Muscle of leg (tissue), 3 donors: ENCODE measurements at regions not wholly inside any gene's neighbourhood (a gene's known extent, or its start where the extent isn't known, plus 50 kb on each side); places are given as distances from the start of the nearest gene placed in this dataset.

Experiments used
- DNase-seq: peaks from one replicate; pipeline ENCODE4 v3.0.0; 2013
- H3K27ac ChIP-seq: one replicate; pipeline ENCODE4 v1.5.1; 2013; ENCODE audit warnings: mild to moderate bottlenecking, low read length, control low read depth
- H3K27me3 ChIP-seq: one replicate; pipeline ENCODE4 v1.6.1; 2013; ENCODE audit warnings: low read length; ENCODE audit not compliant: control insufficient read depth, insufficient read depth
- H3K36me3 ChIP-seq: one replicate; pipeline ENCODE4 v1.6.1; 2013; ENCODE audit warnings: low read length; ENCODE audit not compliant: control insufficient read depth, insufficient read depth
- H3K4me1 ChIP-seq: one replicate; pipeline ENCODE4 v1.6.1; 2013; ENCODE audit warnings: low read length; ENCODE audit not compliant: control insufficient read depth, insufficient read depth
- H3K4me3 ChIP-seq: one replicate; pipeline ENCODE4 v1.5.1; 2013; ENCODE audit warnings: low read length, control low read depth
- H3K9me3 ChIP-seq: replicated peaks from 2 replicates; pipeline ENCODE4 v1.6.1; 2013; ENCODE audit warnings: low read depth, low read length; ENCODE audit not compliant: control insufficient read depth
- WGBS: methylation state at CpG from one replicate; pipeline ENCODE4 v1.1.5; 2013; ENCODE audit warnings: missing lambda C conversion rate; ENCODE audit not compliant: insufficient coverage; 5-methylcytosine and 5-hydroxymethylcytosine counted together

- WGBS: 93% methylated on average over 2 of the region's 5 CpGs
- no peaks in the 10 kb centered on the region for H3K9me3 ChIP-seq
- H3K27ac ChIP-seq: no peak overlapping the region
- no peak overlapping the region for H3K4me3 ChIP-seq
- H3K27me3 ChIP-seq: no peaks in the 10 kb centered on the region
- no peaks in the 10 kb centered on the region for H3K36me3 ChIP-seq
- DNase-seq: no peak
- peaks cover 7% of the 10 kb centered on the region for H3K4me1 ChIP-seq
These were observed 170.2 kb downstream of the UTP18 start for GRCh38 chr17:51430591-51430990.

GRCh38 chr17:51434434-51435170, 174.3 kb downstream of the UTP18 start:
- H3K9me3 ChIP-seq: no peaks in the 10 kb centered on the region
- WGBS: 76% methylated on average over 4 of the region's 7 CpGs

DNA sequence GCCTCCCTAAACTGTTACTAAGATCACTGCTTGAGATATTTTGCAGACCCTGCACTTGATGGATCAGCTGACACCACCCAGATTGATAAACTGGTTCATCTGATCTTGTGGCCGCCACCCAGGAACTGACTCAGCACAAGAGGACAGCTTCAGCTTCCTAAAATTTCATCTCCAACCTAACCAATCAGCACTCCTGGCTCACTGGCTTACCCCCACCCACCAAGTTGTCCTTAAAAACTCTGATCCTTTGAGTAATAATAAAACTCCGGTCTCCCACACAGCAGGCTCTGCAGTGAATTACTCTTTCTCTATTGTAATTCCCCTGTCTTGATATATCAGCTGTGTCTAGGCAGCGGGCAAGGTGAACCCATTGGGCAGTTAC, 174.8 kb downstream of the UTP18 start:
- 88% methylated on average over 2 of the region's 3 CpGs for WGBS
- no peaks in the 10 kb centered on the region for H3K9me3 ChIP-seq
- H3K4me3 ChIP-seq: no peak overlapping the region
- no peak overlapping the region for H3K27ac ChIP-seq
- no peaks in the 10 kb centered on the region for H3K4me1 ChIP-seq
- no peaks in the 10 kb centered on the region for H3K27me3 ChIP-seq
- H3K36me3 ChIP-seq: no peaks in the 10 kb centered on the region
- no peak for DNase-seq

More at GRCh38 chr17:51434434-51435170, 174.3 kb downstream of the UTP18 start:
- no peaks in the 10 kb centered on the region for H3K4me1 ChIP-seq
- no peak overlapping the region for H3K4me3 ChIP-seq
- H3K36me3 ChIP-seq: no peaks in the 10 kb centered on the region
- no peaks in the 10 kb centered on the region for H3K27me3 ChIP-seq
- H3K27ac ChIP-seq: no peak overlapping the region
- no peak for DNase-seq

GRCh38 chr17:51435641-51436091, 175.3 kb downstream of the UTP18 start:
- Histone ChIP-seq H3K9me3 (no peaks in the 10 kb centered on the region), H3K27me3 (no peaks in the 10 kb centered on the region), H3K4me3 (no peak overlapping the region), H3K36me3 (no peaks in the 10 kb centered on the region), H3K27ac (no peak overlapping the region), H3K4me1 (no peaks in the 10 kb centered on the region)
- WGBS: 27% methylated on average over 5 of the region's 5 CpGs
- peak; percentile 29 for DNase-seq

DNA sequence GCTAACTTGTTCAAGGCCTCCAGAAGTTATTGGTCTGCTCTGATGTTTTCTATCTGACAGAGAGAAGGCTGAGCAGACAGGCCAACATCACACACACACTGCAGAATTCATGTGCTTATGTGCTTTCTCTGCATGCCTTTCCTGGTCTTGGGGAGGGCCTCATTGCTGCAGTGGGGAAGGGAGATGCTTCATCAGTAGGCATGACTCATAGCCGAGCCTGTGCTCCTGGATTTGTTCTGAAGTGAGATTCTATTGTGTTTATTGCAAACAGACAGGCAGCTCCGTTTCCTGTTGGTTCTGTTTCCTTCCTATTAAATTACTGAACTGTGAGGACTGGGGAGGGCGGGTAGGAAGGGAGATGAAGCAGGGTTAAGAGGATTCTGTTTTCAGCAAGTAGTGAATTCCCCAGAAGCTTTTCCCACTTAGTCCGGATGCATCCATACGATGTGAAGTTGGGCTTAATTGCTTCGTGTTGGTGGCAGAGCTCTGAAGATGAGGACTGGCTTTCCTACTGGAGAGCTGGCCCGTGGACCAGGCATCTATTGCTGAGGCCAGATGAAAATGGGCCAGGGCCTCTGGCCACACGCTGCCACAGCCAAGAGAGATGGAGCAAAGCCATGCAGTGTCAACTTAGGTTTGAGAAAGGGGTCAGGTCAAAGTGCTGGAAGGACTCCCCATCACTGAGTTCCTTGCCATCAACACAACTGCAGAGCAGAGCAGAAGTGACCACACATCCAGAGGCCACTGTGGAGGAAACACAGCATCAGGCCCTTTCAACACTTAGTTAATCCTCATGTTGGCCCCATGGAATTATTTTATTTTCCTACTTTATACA, 179.3 kb downstream of the UTP18 start:
- H3K27me3 ChIP-seq: no peaks in the 10 kb centered on the region
- peak; percentile 38 for DNase-seq
- H3K4me3 ChIP-seq: no peak overlapping the region
- no peaks in the 10 kb centered on the region for H3K36me3 ChIP-seq
- H3K9me3 ChIP-seq: no peaks in the 10 kb centered on the region
- 29% methylated on average over 8 of the region's 8 CpGs for WGBS
- H3K4me1 ChIP-seq: no peaks in the 10 kb centered on the region
- no peak overlapping the region for H3K27ac ChIP-seq

DNA sequence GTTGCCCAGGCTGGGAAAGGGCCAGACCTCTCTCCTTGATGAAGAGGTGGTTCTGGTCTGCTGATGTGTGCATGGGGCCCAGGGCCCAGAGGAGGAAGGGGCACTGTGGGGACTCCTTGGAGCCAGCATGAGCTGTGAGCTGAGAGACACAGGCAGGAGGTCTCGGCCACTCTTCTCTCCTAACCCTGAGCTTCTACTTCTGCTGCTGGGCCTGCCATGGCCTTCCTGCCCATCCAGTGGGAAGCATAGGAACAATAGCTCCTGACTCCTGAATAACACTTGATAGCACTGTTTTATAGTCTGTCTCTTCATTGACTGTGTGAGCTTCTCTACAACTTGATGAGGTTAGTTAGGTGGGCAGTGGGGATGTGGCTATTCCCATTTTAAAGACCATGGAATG, 181.1 kb downstream of the UTP18 start:
- WGBS: no CpG with 5 or more reads among the region's 1 CpG
- H3K27ac ChIP-seq: no peak overlapping the region
- DNase-seq: no peak
- H3K4me1 ChIP-seq: no peaks in the 10 kb centered on the region
- no peaks in the 10 kb centered on the region for H3K9me3 ChIP-seq
- H3K4me3 ChIP-seq: no peak overlapping the region
- H3K36me3 ChIP-seq: no peaks in the 10 kb centered on the region
- no peaks in the 10 kb centered on the region for H3K27me3 ChIP-seq

DNA sequence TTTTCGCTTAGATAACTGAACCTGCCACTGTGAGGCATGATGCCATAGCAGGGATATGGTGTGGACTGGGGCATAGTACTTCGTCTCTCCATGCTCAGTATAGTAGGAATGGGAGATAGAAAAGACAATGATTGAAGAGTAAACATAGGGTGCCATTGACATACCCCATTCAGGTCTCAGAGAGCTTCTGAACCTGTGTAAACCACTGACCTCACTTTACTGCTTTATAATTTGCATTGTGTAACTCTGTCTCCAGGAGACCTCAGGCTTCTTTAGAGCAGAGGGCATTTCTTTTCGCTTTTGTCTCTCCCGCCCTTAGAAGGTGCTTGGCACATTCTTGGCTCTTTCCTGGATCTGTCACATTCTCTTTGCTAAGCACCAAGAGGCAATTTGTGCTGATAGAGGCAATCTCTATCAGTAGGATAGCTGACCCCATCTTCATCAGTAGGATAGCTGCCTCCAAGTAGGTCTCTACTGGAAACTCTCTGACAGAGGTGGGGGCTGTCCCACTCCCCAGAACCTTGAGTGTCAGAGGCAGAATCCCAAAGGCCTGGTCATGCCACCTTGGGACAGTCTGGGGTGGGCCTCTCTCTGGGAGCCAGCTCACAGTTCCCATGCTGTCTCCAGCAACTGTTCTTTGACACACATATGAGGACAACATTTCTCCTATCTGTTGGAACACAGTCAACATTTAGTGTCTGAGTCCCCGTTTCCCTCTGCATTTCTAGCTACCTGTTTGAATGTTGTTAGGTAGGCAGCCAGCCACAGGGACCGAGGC, 181.9 kb downstream of the UTP18 start:
- H3K9me3 ChIP-seq: no peaks in the 10 kb centered on the region
- 100% methylated on average over 3 of the region's 6 CpGs for WGBS
- H3K4me1 ChIP-seq: no peaks in the 10 kb centered on the region
- H3K27ac ChIP-seq: no peak overlapping the region
- H3K36me3 ChIP-seq: no peaks in the 10 kb centered on the region
- no peaks in the 10 kb centered on the region for H3K27me3 ChIP-seq
- H3K4me3 ChIP-seq: no peak overlapping the region
- no peak for DNase-seq

DNA sequence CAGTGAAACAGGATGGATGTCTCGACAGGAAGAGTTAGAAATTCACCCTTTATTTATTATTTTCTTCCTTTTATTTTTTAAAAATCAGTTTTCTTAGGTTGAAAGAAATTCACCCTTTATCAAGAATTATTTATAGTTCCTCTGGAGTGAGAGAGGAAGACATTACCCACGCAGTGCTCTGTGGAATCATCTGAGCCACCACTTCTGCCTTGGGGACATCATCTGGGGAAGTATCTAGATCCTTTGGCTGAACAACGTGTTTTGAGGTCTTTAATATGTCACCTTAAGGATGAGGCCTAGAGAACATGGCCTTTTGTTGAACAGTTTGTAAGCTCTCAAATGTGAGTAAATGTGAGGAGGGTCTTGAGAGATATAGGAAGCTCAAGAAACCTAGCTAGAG, 183.3 kb downstream of the UTP18 start:
- 62% methylated on average over 2 of the region's 3 CpGs for WGBS
- no peak for DNase-seq
- no peak overlapping the region for H3K4me3 ChIP-seq
- no peaks in the 10 kb centered on the region for H3K9me3 ChIP-seq
- no peaks in the 10 kb centered on the region for H3K36me3 ChIP-seq
- no peaks in the 10 kb centered on the region for H3K4me1 ChIP-seq
- no peaks in the 10 kb centered on the region for H3K27me3 ChIP-seq
- no peak overlapping the region for H3K27ac ChIP-seq

- Histone ChIP-seq H3K4me1 (no peaks in the 10 kb centered on the region), H3K4me3 (no peak overlapping the region), H3K27ac (no peak overlapping the region), H3K36me3 (no peaks in the 10 kb centered on the region), H3K9me3 (no peaks in the 10 kb centered on the region), H3K27me3 (no peaks in the 10 kb centered on the region)
- WGBS: 100% methylated on average over 1 of the region's 4 CpGs
- DNase-seq: no peak
These were observed 185.6 kb downstream of the UTP18 start for GRCh38 chr17:51445946-51446345.

DNA sequence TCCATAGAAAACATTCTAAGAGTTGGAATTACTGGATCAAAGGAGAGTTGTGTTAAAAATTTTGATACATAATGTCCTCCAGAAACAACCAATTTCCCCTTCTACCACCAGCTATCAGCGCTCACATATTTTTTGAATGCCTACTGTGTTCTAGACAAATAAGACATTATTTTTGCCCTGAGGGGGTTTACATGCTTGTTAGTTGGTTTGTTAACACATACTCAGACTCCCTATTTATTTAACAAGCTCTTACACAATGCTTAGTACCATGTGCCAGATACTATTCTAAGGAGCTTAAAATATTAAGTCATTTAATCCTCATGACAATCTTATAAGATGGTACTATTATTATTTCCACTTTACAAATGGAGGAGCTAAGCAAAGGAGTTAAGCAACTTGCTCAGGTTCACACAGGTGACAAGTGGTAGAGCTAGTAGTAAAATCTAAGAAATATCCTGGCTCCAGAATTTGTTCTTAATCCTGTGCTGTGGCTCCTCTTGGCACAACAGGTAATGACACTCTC, 194.2 kb downstream of the UTP18 start:
- Histone ChIP-seq H3K27ac (no peak overlapping the region), H3K4me1 (no peaks in the 10 kb centered on the region), H3K9me3 (no peaks in the 10 kb centered on the region), H3K27me3 (no peaks in the 10 kb centered on the region), H3K4me3 (no peak overlapping the region), H3K36me3 (no peaks in the 10 kb centered on the region)
- DNase-seq: no peak
- WGBS: no CpG with 5 or more reads among the region's 1 CpG
